SW480 (cell line): ENCODE measurements at regions not wholly inside any gene's neighbourhood (a gene's known extent, or its start where the extent isn't known, plus 50 kb on each side); places are given as distances from the start of the nearest gene placed in this dataset.
"Not testable (repeated sequence)": the region's sequence is repeated elsewhere in the genome, so short reads cannot be mapped to it uniquely, and the experiment has no call there.

ENCODE experiments used
- DNase-seq: peaks from one replicate; pipeline ENCODE4 v3.0.0-alpha.2; 2016; ENCODE audit warnings: low spot score

GRCh38 chr3:103494512-103494911 is 1059.7 kb downstream of the ZPLD1 start:
- no peak for DNase-seq

DNA sequence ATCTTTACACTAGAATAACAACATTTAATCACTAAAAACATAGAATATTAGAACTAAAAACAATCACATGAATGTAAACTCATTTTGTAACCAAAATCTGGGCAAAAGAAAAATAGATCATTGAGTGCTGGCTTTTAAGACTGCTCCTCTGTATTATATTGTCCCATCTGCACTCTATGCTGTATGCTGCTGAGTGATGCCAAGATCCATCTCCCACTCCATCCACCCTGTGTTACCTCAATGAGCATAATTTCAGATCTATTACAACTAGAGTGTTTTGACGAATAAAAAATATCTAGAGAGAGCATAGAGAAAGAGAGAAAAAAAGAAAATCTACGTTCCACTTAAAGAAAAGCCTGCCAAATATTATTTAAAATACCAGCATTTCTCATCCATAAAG is 1060.4 kb downstream of the ZPLD1 start:
- no peak for DNase-seq

DNA sequence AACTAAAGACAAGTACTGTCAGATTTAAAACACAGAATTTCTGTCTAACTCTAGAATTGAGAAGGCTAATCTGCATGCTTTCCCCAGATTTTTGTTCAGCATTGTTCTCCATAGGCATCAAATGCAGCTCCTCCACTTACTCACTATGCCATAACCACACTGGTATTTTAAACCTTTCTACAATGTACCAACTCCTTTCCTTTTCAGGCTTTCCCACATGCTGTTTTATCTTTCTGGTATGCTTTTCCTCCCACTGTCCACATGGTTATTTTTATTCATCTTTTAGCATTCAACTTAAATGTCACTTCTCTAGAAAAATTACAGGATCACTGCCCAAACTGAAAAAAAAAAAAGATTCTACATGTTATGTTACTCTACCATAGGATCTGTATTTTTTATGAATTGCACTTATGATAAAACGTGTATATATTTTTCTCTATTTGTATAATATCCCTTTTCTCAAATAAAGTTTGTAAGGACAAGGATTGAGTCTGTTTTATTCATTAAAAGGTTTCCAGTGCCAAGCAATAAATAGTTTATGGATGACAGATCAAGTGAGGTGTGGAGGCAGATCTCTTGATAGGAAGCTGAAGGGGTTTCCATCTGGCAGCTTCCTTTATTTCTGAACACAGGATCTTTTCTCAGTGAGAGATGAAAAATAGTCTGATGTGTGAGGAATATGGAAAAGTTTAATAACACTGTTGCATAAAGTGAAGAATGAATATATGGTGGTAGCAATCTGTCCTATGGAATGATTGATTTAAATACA is 1064.5 kb downstream of the ZPLD1 start:
- no peak for DNase-seq

DNA sequence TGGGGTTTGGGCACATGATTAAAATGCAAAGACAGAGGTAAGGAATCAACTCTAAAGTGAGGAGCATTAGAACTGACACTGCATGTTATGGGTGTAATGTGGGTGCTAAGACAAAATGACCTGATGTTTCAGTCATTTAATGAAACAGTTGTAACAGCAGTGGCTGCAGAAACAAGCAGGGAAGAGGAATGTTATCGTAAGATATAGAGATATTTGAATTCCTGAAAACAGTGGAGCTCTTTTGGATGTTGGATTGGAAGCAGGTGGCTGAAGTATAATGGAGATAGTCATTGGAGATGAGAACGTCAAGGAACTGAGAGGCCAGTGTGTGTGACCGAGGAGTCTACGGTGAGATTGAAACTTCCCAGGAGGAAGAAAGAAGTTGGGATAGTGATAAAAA is 1065.2 kb downstream of the ZPLD1 start:
- DNase-seq = no peak

DNA sequence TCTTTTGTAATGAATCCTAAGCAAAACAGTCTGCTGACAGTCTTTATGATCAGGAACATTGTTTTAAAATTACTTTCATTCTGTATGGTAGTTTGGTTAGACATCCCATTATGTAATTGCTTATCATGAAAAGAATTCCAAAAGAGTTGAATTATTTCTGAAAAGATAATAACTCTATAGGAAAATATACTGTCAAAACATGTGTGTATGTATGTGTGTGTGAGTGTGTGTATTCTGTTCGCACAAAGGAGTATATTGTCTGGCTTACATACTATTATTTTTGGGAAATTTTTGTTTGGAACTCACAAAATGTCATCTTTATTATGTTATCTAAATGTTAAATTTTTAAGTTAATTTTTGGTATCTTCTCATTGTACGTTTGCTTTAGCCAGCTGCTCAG is 1075.9 kb downstream of the ZPLD1 start:
- no peak for DNase-seq

- DNase-seq = no peak
Observed at GRCh38 chr3:103511891-103512290, 1077.1 kb downstream of the ZPLD1 start.

DNA sequence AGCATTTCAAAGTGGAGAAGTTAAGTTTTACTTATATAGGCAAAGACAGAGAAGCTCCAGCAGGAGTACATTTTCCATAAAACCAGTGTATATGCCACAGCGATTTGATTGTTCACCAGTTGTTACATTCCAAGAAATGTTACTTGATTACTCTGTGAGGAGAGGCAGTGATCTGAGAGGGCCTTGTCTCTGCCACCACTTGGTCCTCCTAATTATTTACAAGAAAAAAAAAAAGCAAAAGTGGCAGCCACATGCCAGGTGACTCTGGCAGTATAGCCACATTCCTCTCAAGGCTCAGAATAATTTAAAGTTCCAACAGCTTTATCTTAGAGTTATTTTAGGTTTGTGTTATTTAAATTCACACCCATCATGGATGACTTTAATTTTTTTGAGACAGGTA is 1077.8 kb downstream of the ZPLD1 start:
- DNase-seq = no peak

DNA sequence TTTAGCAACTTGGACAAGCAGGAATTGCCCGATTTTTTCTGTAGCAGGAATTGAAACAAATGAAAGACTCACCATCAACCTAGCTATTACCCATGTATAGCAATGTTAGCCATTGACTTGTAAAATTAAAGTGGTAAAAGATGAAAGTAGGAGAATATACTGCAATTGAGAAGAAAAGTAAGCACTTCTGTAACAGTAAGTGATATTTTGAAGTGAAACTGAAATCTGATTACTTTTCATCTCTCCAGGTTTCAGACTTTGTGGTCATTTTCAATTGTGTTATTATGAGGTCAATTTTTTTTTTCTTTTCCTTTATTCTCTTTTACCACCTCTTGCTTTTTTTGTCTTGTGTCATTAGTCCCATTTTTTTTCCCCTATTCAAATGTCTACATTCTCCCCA is 1078.2 kb downstream of the ZPLD1 start:
- no peak for DNase-seq

DNA sequence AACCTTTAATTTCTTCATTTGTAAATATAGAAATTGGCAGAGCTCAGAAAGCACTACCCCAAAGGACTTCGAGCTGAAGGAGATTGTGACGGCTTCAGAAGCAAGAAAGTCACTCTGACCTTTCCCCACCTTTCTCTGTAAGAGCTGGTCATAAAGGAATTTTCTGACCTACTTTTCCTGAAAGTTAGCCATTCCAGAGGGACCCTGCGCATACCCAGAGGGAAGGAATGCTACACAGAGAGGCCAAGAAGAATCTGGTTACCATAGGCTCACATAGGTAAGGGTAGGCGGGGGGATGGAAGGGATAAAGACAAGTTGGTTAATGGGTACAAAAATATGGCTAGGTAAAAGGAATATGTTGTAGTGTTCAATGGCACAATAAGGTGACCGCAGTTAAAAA is 1080.3 kb downstream of the ZPLD1 start:
- DNase-seq = no peak

- DNase-seq = no peak
Observed at GRCh38 chr3:103516950-103517349, 1082.1 kb downstream of the ZPLD1 start.

DNA sequence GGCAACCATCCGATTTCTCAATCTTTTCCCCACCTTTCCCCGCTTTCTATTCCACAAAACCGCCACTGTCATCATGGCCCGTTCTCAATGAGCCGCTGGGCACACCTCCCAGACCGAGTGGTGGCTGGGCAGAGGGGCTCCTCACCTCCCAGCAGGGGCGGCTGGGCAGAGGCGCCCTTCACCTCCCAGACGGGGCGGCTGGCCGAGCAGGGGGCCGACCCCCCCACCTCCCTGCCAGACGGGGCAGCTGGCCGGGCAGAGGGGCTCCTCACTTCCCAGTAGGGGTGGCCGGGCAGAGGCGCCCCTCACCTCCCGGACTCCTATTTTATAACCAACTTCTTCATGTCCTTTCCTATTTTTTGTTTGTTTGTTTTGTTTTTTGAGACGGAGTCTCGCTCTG is 1096.5 kb downstream of the ZPLD1 start:
- not testable (repeated sequence) for DNase-seq

GRCh38 chr3:103532986-103533385 is 1098.2 kb downstream of the ZPLD1 start:
- no peak for DNase-seq

DNA sequence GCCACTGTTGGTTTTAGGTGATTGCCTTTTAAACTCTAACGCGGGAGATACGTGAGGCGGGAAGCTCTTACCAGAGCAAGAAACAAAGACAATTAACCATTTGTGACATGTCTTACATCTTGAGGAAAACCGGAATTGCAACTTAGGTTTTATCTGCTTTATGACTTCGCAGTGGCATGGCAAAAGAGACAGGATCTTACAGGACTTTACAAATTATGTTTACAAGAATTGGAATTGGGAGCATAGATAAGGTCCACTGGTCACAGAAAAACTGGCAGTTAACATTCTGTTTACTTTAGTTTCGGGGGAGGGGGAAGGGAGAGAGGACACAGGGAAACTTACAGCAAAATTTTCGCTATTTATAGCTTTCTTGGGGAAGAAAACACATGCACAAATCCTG is 1119.6 kb downstream of the ZPLD1 start:
- DNase-seq = no peak

GRCh38 chr3:103564116-103564515 is 1129.3 kb downstream of the ZPLD1 start:
- DNase-seq = not testable (repeated sequence)

DNA sequence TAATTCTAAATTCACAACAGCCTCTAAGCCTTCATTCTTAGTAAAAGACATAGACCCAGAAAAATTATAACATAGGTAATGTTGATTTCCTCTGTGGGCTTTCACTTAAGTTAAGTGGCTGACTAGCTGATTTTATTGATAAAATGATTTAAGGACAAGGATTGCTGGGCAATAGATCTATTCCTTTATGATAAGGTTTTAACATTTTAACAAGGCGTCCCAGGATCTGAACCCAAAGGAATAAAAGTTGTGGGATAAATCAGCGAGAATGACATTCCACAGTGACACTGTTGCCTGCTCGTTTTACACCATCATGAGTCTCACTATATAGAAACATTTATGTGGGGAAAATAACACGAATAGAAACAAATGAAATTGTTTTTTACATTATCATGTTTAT is 1151.0 kb downstream of the ZPLD1 start:
- no peak for DNase-seq

DNA sequence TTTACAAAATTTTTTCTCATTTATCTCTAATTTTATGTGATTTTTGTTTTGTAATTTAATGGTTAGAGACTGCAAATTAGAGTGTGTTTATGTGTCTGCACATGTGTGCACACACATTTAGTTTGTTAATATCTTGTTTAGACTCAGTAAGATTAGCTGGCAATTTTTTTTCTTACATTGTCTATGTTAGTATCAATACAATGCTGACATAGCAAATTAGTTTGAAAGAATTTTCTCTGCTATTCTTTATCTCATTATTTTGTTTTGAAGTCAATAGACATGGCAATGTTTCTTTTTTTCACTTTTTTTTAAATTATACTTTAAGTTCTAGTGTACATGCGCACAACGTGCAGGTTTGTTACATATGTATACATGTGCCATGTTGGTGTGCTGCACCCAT is 1155.0 kb downstream of the ZPLD1 start:
- no peak for DNase-seq

GRCh38 chr3:103600844-103601243 is 1166.0 kb downstream of the ZPLD1 start:
- DNase-seq = no peak

GRCh38 chr3:103601666-103602065 is 1166.9 kb downstream of the ZPLD1 start:
- no peak for DNase-seq

GRCh38 chr3:103609472-103609871 is 1174.7 kb downstream of the ZPLD1 start:
- DNase-seq = no peak

- no peak for DNase-seq
Observed at GRCh38 chr3:103613397-103614156, 1178.8 kb downstream of the ZPLD1 start.

DNA sequence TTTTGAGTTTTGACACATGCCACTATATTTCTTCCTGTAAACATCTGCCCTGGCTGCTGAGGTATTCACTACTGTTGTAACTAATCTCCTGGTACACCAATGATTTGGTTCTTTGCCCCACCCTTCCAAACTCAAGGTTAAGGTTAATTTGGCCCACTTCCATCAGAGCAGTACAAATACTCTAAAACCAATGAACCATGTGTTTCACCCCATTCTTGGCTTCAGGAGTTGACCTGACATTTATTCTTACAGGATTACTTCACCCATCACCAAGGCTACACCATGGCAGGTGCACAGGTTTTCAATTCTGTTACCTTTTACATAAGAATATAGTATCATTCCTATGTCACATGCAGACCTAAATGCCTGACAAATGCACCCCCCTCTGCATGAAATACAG is 1179.9 kb downstream of the ZPLD1 start:
- DNase-seq = no peak

GRCh38 chr3:103617961-103618360 is 1183.1 kb downstream of the ZPLD1 start:
- DNase-seq = no peak

DNA sequence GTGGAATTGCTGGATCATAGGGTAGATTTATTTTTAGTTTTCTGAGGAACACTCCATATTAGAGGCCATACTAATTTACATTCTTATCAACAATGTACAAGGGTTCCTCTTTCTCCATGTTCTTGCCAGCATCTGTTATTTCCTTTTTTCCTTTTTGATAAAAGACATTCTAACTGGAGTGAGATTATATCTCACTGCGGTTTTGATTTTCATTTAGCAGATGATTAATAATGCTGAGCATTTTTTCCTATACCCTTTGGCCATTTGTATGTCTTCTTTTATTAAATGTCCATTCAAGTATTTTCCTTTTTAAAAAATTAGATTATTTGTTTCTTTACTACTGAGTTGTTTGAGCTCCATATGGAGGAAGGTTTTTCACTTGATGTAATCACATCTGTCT is 1189.5 kb downstream of the ZPLD1 start:
- DNase-seq = no peak

DNA sequence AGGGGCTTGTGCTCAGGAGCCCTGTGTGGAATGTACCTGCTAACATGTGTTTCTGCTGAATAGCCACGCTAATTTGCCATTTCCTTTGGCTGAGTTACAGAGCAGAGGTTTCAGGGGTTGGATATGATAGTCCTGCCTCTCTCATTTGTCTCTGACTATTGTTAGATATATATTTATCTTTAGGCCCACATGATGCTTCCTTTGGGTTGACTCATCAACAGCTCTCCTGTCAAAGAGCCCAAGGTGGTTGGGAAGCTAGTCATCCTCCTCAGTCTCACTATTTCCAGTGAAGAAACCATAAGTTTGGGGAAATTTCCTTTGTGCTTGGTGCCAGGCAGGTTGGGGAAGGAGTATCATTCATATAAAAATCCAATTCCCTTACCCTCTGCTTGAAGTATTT is 1194.6 kb downstream of the ZPLD1 start:
- no peak for DNase-seq
